ENCODE measurements at regions not wholly inside any gene's neighbourhood (a gene's known extent, or its start where the extent isn't known, plus 50 kb on each side); places are given as distances from the start of the nearest gene placed in this dataset.

- no peak for TF ChIP-seq CTCF (conservative IDR thresholded peaks at IDR 0.05; ENCODE audit: low read depth, low read length)
- TF ChIP-seq BHLHE40 (IDR thresholded peaks at IDR 0.05; ENCODE audit: low read depth, low read length) = no peak
- no peak for TF ChIP-seq POLR2A (IDR thresholded peaks at IDR 0.05; ENCODE audit: low read depth, low read length)
- TF ChIP-seq CHD1 (IDR thresholded peaks at IDR 0.05; ENCODE audit: low read depth, low read length) = no peak
- no peak for TF ChIP-seq CEBPB (IDR thresholded peaks at IDR 0.05; ENCODE audit: low read depth, low read length)
- TF ChIP-seq, protein P1, sequence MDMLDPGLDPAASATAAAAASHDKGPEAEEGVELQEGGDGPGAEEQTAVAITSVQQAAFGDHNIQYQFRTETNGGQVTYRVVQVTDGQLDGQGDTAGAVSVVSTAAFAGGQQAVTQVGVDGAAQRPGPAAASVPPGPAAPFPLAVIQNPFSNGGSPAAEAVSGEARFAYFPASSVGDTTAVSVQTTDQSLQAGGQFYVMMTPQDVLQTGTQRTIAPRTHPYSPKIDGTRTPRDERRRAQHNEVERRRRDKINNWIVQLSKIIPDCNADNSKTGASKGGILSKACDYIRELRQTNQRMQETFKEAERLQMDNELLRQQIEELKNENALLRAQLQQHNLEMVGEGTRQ (IDR thresholded peaks at IDR 0.05; ENCODE audit: low read depth, low read length) = no peak
- TF ChIP-seq, protein P2, sequence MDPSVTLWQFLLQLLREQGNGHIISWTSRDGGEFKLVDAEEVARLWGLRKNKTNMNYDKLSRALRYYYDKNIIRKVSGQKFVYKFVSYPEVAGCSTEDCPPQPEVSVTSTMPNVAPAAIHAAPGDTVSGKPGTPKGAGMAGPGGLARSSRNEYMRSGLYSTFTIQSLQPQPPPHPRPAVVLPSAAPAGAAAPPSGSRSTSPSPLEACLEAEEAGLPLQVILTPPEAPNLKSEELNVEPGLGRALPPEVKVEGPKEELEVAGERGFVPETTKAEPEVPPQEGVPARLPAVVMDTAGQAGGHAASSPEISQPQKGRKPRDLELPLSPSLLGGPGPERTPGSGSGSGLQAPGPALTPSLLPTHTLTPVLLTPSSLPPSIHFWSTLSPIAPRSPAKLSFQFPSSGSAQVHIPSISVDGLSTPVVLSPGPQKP (IDR thresholded peaks at IDR 0.05; ENCODE audit: borderline replicate concordance, low read depth, low read length) = no peak
- TF ChIP-seq MXI1 (IDR thresholded peaks at IDR 0.05; ENCODE audit: borderline replicate concordance, low read depth, low read length) = no peak
- TF ChIP-seq RAD21 (IDR thresholded peaks at IDR 0.05; ENCODE audit: low read length) = no peak
- TF ChIP-seq MAZ (IDR thresholded peaks at IDR 0.05; ENCODE audit: borderline replicate concordance, low read depth, low read length) = no peak
- no peak for TF ChIP-seq SMC3 (IDR thresholded peaks at IDR 0.05; ENCODE audit: low read depth, low read length)
- no peak for TF ChIP-seq MAFK (IDR thresholded peaks at IDR 0.05; ENCODE audit: low read depth, low read length)
- no peak for TF ChIP-seq RFX5 (IDR thresholded peaks at IDR 0.05; ENCODE audit: low read depth, low read length)
Observed at GRCh38 chr6:155894758-155895157, 439.1 kb upstream of the NOX3 start.
